Upper lobe of left lung (tissue), 4 donors: ENCODE measurements at regions not wholly inside any gene's neighbourhood (a gene's known extent, or its start where the extent isn't known, plus 50 kb on each side); places are given as distances from the start of the nearest gene placed in this dataset.

ENCODE experiments used
- CTCF ChIP-seq, 6 experiments: fragments of 450-650 bp in 4 of 6; fragments of 200-600 bp in 2 of 6; sonication (generic) in 2 of 6; IDR thresholded peaks; one replicate each; pipeline ENCODE4 v1.5.1; 2016 to 2019; ENCODE audit warnings: antibody characterized with exemption in 6 of 6
- POLR2AphosphoS5 ChIP-seq, 2 donors: sonication (generic); formaldehyde crosslinking; IDR thresholded peaks; one replicate each; pipeline ENCODE4 v1.5.1; 2017; ENCODE audit warnings: antibody characterized with exemption in 2 of 2

- TF ChIP-seq CTCF (IDR thresholded peaks at IDR 0.05): no peak
- no peak for TF ChIP-seq POLR2AphosphoS5 (IDR thresholded peaks at IDR 0.05)
These were observed 425.4 kb downstream of the ETS1 start for GRCh38 chr11:128161994-128162393.
